Aorta (tissue), 5 donors: ENCODE measurements at regions not wholly inside any gene's neighbourhood (a gene's known extent, or its start where the extent isn't known, plus 50 kb on each side); places are given as distances from the start of the nearest gene placed in this dataset.

Source experiments
- ATAC-seq: fragments of 200-7000 bp; cut with Tn5 transposase; one replicate; pipeline ENCODE4 v1.9.1; 2022; ENCODE audit warnings: moderate library complexity; ENCODE audit not compliant: low FRiP score
- DNase-seq, 2 donors: peaks; one replicate each; pipeline ENCODE4 v3.0.0-alpha.2; 2020
- H3K27ac ChIP-seq, 2 donors: one replicate each; pipeline ENCODE4 v1.5.1; 2013; ENCODE audit warnings: low read length in 2 of 2, mild to moderate bottlenecking in 2 of 2, moderate library complexity in 2 of 2, control low read depth in 1 of 2, inconsistent platforms in 1 of 2, low read depth in 1 of 2
- H3K27me3 ChIP-seq, 2 donors: one replicate each; pipeline ENCODE4 v1.6.1; 2013; ENCODE audit warnings: control low read depth in 1 of 2, low read length in 1 of 2, mild to moderate bottlenecking in 1 of 2, moderate library complexity in 1 of 2; ENCODE audit not compliant: insufficient read depth in 2 of 2, control insufficient read depth in 1 of 2
- H3K36me3 ChIP-seq, 2 donors: one replicate each; pipeline ENCODE4 v1.6.1; 2013; ENCODE audit warnings: control low read depth in 1 of 2, low read length in 1 of 2, mild to moderate bottlenecking in 1 of 2; ENCODE audit not compliant: insufficient read depth in 2 of 2, control insufficient read depth in 1 of 2
- H3K4me1 ChIP-seq, 2 donors: one replicate each; pipeline ENCODE4 v1.6.1; 2013; ENCODE audit warnings: low read length in 2 of 2, control low read depth in 1 of 2, mild to moderate bottlenecking in 1 of 2, moderate library complexity in 1 of 2; ENCODE audit not compliant: insufficient read depth in 2 of 2, control insufficient read depth in 1 of 2
- H3K4me3 ChIP-seq, 2 donors: one replicate each; pipeline ENCODE4 v1.5.1; 2013; ENCODE audit warnings: low read length in 2 of 2, control low read depth in 1 of 2, mild to moderate bottlenecking in 1 of 2
- H3K9me3 ChIP-seq: one replicate; pipeline ENCODE4 v1.6.1; 2013; ENCODE audit warnings: mild to moderate bottlenecking, low read length; ENCODE audit not compliant: control insufficient read depth
- WGBS, 2 donors: extraction: QIAGEN DNeasy Blood & Tissue Kit; methylation state at CpG; one replicate each; pipeline ENCODE4 v1.1.7; 2013; 5-methylcytosine and 5-hydroxymethylcytosine counted together
- intact Hi-C, 2 donors: fragments of 100-400 bp; cut with DNase I; formaldehyde crosslinking; loops; one replicate each; pipeline versions ENCODE4 v1.14.2 to v1.15.0; 2022
- donor health status: healthy with polysubstance abuse.
- donor health status: Bipolar disorder and iron deficiency.
- donor health status: DM: no; HTN: no; CAD: no.
- donor health status: DM: no; HTN: no; CAD: no.
- donor health status: DM: yes; HTN: yes; CAD: no.

DNA sequence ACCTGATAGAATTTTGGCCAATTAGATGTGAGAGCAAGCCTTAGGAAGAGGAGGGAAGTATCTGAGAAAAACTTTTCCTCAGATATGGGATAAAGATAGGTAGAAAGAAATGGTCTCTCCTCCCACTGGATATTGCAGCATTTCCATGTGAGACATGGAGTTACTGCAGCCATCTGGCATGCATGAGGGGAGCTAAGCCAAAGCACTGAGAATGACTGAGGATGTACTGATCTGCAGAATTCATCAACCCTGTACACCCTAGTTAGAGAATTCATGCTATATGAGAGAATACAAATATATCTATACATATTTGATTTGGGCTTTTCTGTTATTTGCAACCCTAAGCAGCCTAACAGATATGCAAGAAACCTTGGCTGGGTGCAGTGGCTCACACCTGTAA is 52.5 kb upstream of the RPL34 start:
- intact Hi-C loops: no loop called here
- Histone ChIP-seq H3K4me1 (no peaks in the 10 kb centered on the region), H3K9me3 (no peaks in the 10 kb centered on the region), H3K4me3 (no peak overlapping the region), H3K36me3 (no peaks in the 10 kb centered on the region), H3K27me3 (no peaks in the 10 kb centered on the region), H3K27ac (no peak overlapping the region)
- ATAC-seq (no peak), DNase-seq (no peak)

GRCh38 chr4:108561116-108561515 is 59.3 kb upstream of the RPL34 start:
- Histone ChIP-seq H3K27ac (no peak overlapping the region), H3K36me3 (no peaks in the 10 kb centered on the region), H3K4me1 (no peaks in the 10 kb centered on the region), H3K9me3 (no peaks in the 10 kb centered on the region), H3K4me3 (no peak overlapping the region), H3K27me3 (no peaks in the 10 kb centered on the region)
- DNase-seq: no peak
- WGBS, 2 donors: 49 to 54% methylated on average over 3 of the region's 3 CpGs
- ATAC-seq: no peak
- intact Hi-C loops: no loop called here

DNA sequence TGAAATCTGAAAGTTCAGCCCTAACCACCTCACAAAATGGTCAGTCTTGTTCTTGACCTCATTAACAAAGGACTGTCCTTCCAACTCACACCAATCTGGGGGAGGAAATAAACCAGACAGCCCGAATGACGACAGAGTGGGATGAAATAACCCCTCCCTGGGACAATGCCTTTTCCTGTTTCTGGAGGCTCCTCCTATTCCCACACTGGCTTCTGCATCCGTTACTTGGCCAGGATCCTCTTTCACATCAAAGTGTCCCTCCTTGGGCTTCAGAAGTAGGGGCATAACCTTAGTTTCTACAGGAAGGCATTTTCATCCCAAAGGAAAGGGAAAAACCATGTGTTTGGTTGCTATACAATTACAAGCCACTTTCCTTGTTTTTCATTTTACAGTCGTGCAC is 59.8 kb upstream of the RPL34 start:
- no peak overlapping the region for H3K27ac ChIP-seq
- H3K4me3 ChIP-seq: no peak overlapping the region
- H3K27me3 ChIP-seq: no peaks in the 10 kb centered on the region
- DNase-seq: no peak
- H3K36me3 ChIP-seq: no peaks in the 10 kb centered on the region
- no peaks in the 10 kb centered on the region for H3K4me1 ChIP-seq
- ATAC-seq: no peak
- WGBS, 2 donors: 73 to 75% methylated on average over 4 of the region's 4 CpGs
- no peaks in the 10 kb centered on the region for H3K9me3 ChIP-seq
- intact Hi-C loops: no loop called here

DNA sequence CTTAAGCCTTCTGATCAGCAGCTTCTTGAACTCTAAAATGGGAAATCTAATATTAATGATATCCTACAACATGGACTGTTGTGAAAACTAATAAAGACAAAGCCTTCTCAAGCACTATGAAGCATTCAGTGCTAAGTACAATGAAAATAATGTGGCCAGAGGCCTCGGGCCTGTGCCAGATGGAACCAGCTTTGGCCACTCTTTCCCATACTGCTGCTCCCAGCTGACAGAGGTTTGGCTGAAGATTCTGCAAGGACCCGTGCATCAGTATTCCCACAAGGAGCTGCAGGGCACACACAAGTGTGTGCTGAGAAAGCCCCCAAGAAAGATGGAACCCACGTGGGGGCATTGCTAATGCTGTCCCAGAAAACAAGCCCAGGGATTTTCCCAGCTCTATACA is 60.5 kb upstream of the RPL34 start:
- Histone ChIP-seq H3K27me3 (no peaks in the 10 kb centered on the region), H3K36me3 (no peaks in the 10 kb centered on the region), H3K9me3 (no peaks in the 10 kb centered on the region), H3K27ac (no peak overlapping the region), H3K4me1 (no peaks in the 10 kb centered on the region), H3K4me3 (no peak overlapping the region)
- ATAC-seq (no peak), DNase-seq (no peak)
- 10 to 23% methylated on average over 3 of the region's 3 CpGs for WGBS, 2 donors
- intact Hi-C loops: no loop called here

GRCh38 chr4:108559068-108559793 is 61.1 kb upstream of the RPL34 start:
- 37 to 50% methylated on average over 7 of the region's 7 CpGs for WGBS, 2 donors
- intact Hi-C loops: no loop called here

DNA sequence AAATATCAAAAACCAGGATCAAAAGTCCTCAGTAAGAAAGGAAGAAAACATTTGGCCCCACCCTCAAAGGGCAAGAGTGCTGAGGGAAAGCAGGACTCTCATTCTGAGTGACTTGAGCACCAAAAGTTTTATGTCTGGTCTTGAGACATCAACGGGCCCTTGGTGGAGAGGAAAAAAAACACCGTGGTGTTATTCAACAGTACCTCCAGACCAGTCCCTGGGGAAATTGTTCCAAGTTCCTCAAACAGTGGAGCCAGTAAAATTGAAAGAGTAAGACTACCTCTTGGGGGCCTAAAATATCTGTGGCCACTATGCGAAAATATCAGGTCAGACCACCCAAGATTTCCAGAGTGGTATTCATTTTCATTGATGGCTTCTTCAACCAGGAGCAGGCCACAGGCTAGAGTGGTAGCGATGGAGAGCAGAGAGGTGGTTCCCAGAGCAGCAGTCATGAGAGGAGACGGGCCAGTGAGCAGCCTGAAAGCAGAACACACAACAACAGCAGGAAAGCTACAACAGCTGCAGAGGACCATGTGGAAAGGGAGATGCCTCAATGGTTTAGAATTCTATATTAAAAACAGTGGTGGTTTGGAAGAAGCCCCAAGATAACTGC is 63.7 kb upstream of the RPL34 start:
- ATAC-seq: no peak
- Histone ChIP-seq H3K4me3 (no peak overlapping the region), H3K9me3 (no peaks in the 10 kb centered on the region), H3K27ac (no peak overlapping the region), H3K4me1 (no peaks in the 10 kb centered on the region), H3K36me3 (no peaks in the 10 kb centered on the region), H3K27me3 (no peaks in the 10 kb centered on the region)
- no peak for DNase-seq
- 59 to 76% methylated on average over 5 of the region's 5 CpGs for WGBS, 2 donors
- intact Hi-C loops: no loop called here

More at GRCh38 chr4:108559068-108559793, 61.1 kb upstream of the RPL34 start:
- Histone ChIP-seq H3K27ac (no peak overlapping the region), H3K4me3 (no peak overlapping the region), H3K9me3 (no peaks in the 10 kb centered on the region), H3K36me3 (no peaks in the 10 kb centered on the region), H3K4me1 (no peaks in the 10 kb centered on the region), H3K27me3 (no peaks in the 10 kb centered on the region)
- DNase-seq: no peak
- no peak for ATAC-seq

DNA sequence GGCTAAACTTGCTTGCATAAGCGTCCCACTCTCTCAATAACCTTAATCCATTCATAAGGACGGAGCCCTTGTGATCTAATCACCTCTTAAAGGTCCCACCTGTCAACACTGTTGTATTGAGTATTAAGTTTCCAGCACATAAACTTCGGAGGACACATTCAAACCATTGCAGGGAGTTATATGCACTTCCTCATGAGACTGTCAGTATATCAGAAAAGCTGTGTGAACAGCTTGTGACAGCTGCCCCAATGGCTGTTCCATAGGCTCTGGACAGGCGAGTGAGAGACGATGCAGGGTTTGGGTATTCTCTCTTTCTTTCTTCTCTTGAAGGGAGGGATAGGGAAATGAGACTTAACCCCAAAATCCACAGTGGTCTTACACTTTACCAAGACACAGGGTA is 64.2 kb upstream of the RPL34 start:
- no peak overlapping the region for H3K4me3 ChIP-seq
- no peak for DNase-seq

GRCh38 chr4:108555701-108556100 is 64.7 kb upstream of the RPL34 start:
- DNase-seq (no peak), ATAC-seq (no peak)
- Histone ChIP-seq H3K27me3 (no peaks in the 10 kb centered on the region), H3K9me3 (no peaks in the 10 kb centered on the region), H3K36me3 (no peaks in the 10 kb centered on the region), H3K4me3 (no peak overlapping the region), H3K27ac (no peak overlapping the region), H3K4me1 (no peaks in the 10 kb centered on the region)
- intact Hi-C loops: no loop called here
- WGBS, 2 donors: 17 to 42% methylated on average over 1 of the region's 1 CpG

More for the DNA sequence above, 64.2 kb upstream of the RPL34 start:
- H3K27me3 ChIP-seq: no peaks in the 10 kb centered on the region
- WGBS, 2 donors: 68 to 78% methylated on average over 5 of the region's 5 CpGs
- intact Hi-C loops: no loop called here
- H3K36me3 ChIP-seq: no peaks in the 10 kb centered on the region
- no peak for ATAC-seq
- H3K4me1 ChIP-seq: no peaks in the 10 kb centered on the region
- no peak overlapping the region for H3K27ac ChIP-seq
- no peaks in the 10 kb centered on the region for H3K9me3 ChIP-seq

DNA sequence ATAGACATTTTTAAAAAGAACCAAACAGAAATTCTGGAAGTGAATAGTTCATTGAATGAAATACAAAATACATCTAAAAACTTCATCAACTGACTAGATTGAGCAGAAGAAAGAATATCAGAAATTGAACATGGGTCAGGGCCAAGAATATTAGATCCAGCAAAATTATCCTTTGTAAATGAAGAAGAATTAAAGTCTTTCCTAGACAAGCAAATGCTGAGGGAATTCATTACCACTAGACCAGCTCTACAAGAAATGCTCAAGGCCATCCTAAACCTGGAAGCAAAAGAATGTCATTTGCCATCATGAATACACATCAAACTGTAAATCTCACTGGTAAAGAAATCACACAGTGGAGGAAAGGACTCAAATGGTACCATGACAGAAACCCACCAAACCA is 72.7 kb upstream of the RPL34 start:
- Histone ChIP-seq H3K4me1 (no peaks in the 10 kb centered on the region), H3K27ac (no peak overlapping the region), H3K4me3 (no peak overlapping the region), H3K27me3 (no peaks in the 10 kb centered on the region), H3K36me3 (no peaks in the 10 kb centered on the region), H3K9me3 (peaks cover 3% of the 10 kb centered on the region)
- intact Hi-C loops: no loop called here
- no peak for ATAC-seq
- no peak for DNase-seq
